Transverse colon (tissue), 4 donors: ENCODE measurements at regions not wholly inside any gene's neighbourhood (a gene's known extent, or its start where the extent isn't known, plus 50 kb on each side); places are given as distances from the start of the nearest gene placed in this dataset.

Source experiments
- EP300 ChIP-seq: sonication (generic); formaldehyde crosslinking; IDR thresholded peaks from one replicate; pipeline ENCODE4 v1.6.1; 2017; ENCODE audit warnings: antibody characterized with exemption, low read depth
- POLR2A ChIP-seq: fragments of 450-650 bp; IDR thresholded peaks from one replicate; pipeline ENCODE4 v1.6.1; 2016; ENCODE audit warnings: antibody characterized with exemption, mild to moderate bottlenecking, moderate library complexity
- POLR2AphosphoS5 ChIP-seq, 3 donors: sonication (generic); formaldehyde crosslinking; IDR thresholded peaks; one replicate each; pipeline ENCODE4 v1.6.1; 2016; ENCODE audit warnings: antibody characterized with exemption in 3 of 3
- TF ChIP-seq, protein P1 (sequence below), 5 experiments: fragments of 200-600 bp in 3 of 5; fragments of 450-650 bp in 2 of 5; sonication (generic) in 3 of 5; IDR thresholded peaks; 1 replicate in 2 of 5; 2 replicates in 3 of 5; pipeline ENCODE4 v1.5.1; 2016 to 2017; ENCODE audit warnings: antibody characterized with exemption in 5 of 5, inconsistent platforms in 3 of 5, mild to moderate bottlenecking in 2 of 5, moderate library complexity in 1 of 5

DNA sequence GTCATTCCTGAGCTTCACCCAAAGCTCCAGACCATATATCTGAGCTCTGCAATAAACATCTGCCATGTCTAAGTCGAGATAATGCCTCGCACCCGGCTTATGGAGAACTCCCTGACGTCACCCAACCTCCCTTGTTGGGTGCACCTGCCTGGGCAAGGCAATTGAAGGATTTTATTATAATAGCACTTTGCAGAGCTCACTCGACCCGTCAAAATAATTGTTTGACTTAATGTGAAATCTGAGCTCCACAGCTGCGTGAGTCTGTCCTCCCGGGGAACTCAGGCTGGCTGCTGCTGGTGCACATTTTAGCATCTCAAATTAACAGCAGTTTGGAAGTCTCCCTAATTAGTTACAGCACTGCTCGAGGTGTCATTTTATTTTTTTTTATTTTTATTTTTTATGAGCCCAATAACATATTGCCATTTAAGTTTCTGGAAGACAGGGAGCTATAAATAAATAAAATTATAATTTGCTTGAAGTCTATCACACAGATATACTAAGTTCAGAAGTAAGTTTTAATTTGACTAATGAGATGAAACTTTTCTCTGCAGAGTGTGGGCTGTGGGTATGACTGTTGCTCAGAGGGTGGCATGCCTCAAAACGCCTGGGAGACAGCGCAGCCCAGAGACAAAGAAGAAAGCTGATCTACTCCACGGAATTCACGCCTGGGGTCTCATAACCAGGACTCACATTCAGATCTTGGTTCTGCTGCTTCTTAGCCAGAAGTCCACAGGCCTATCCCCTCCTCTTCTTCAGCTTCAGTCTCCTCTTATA, 401.4 kb upstream of the C16orf82 start:
- TF ChIP-seq POLR2A (no peak), EP300 (no peak), POLR2AphosphoS5 (IDR thresholded peaks at IDR 0.05) (no peak)
- TF ChIP-seq, protein P1, sequence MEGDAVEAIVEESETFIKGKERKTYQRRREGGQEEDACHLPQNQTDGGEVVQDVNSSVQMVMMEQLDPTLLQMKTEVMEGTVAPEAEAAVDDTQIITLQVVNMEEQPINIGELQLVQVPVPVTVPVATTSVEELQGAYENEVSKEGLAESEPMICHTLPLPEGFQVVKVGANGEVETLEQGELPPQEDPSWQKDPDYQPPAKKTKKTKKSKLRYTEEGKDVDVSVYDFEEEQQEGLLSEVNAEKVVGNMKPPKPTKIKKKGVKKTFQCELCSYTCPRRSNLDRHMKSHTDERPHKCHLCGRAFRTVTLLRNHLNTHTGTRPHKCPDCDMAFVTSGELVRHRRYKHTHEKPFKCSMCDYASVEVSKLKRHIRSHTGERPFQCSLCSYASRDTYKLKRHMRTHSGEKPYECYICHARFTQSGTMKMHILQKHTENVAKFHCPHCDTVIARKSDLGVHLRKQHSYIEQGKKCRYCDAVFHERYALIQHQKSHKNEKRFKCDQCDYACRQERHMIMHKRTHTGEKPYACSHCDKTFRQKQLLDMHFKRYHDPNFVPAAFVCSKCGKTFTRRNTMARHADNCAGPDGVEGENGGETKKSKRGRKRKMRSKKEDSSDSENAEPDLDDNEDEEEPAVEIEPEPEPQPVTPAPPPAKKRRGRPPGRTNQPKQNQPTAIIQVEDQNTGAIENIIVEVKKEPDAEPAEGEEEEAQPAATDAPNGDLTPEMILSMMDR (IDR thresholded peaks at IDR 0.05) = no peak
